Body of pancreas (tissue), 4 donors: ENCODE measurements at regions not wholly inside any gene's neighbourhood (a gene's known extent, or its start where the extent isn't known, plus 50 kb on each side); places are given as distances from the start of the nearest gene placed in this dataset.
A peak's percentile ranks its signal among the peaks of the same experiment; 100 is the strongest.

Source experiments
- ATAC-seq: fragments of 150-250 bp; one replicate; pipeline ENCODE4 v1.9.1; 2016
- DNase-seq, 4 donors: peaks; one replicate each; pipeline ENCODE4 v3.0.0-alpha.2; 2019
- H3K27ac ChIP-seq, 4 donors: fragments of 200-600 bp; sonication (generic); 1 replicate in 3 of 4; 2 replicates in 1 of 4; pipeline versions ENCODE4 v1.5.1 to v1.6.1; 2016 to 2019; ENCODE audit warnings: mild to moderate bottlenecking in 1 of 4, mixed read lengths in 1 of 4, moderate library complexity in 1 of 4
- H3K27me3 ChIP-seq, 2 donors: fragments of 200-600 bp; sonication (generic); one replicate each; pipeline ENCODE4 v1.6.0; 2016; ENCODE audit warnings: mild to moderate bottlenecking in 1 of 2
- H3K36me3 ChIP-seq, 2 donors: fragments of 200-600 bp; sonication (generic); replicated peaks in 1 of 2; 2 replicates each; pipeline ENCODE4 v1.5.1; 2016; ENCODE audit warnings: low read depth in 2 of 2; ENCODE audit not compliant: insufficient read depth in 1 of 2
- H3K4me1 ChIP-seq: fragments of 200-600 bp; sonication (generic); one replicate; pipeline ENCODE4 v1.6.0; 2016
- H3K4me3 ChIP-seq, 2 donors: fragments of 200-600 bp; sonication (generic); 1 replicate in 1 of 2; 2 replicates in 1 of 2; pipeline ENCODE4 v1.5.1; 2016 to 2019
- H3K9me3 ChIP-seq, 3 donors: fragments of 200-600 bp; sonication (generic); 1 replicate in 2 of 3; 2 replicates in 1 of 3; pipeline ENCODE4 v1.5.1; 2016
- CTCF ChIP-seq, 7 experiments: fragments of 450-650 bp in 4 of 7; fragments of 200-600 bp in 3 of 7; sonication (generic) in 3 of 7; IDR thresholded peaks; one replicate each; pipeline ENCODE4 v1.5.1; 2016 to 2019; ENCODE audit warnings: antibody characterized with exemption in 7 of 7
- POLR2A ChIP-seq, 3 donors: fragments of 450-650 bp; IDR thresholded peaks; one replicate each; pipeline ENCODE4 v1.6.1; 2016; ENCODE audit warnings: antibody characterized with exemption in 3 of 3, mild to moderate bottlenecking in 2 of 3
- WGBS, 2 donors: methylation state at CpG; one replicate each; pipeline ENCODE4 v1.1.5; 2017; 5-methylcytosine and 5-hydroxymethylcytosine counted together
- intact Hi-C: fragments of 100-400 bp; cut with DNase I; formaldehyde crosslinking; loops from one replicate; pipeline ENCODE4 v1.15.1; 2023

- peak in 1 of 4 donors; percentile 14 for DNase-seq
- no peak overlapping the region for H3K4me3 ChIP-seq
- H3K9me3 ChIP-seq = no peaks in the 10 kb centered on the region
- TF ChIP-seq CTCF (IDR thresholded peaks at IDR 0.05) (no peak), POLR2A (IDR thresholded peaks at IDR 0.05) (no peak)
- H3K4me1 ChIP-seq = peaks cover 66% of the 10 kb centered on the region
- WGBS, 2 donors = 89 to 95% methylated on average over 12 of the region's 12 CpGs
- no peaks in the 10 kb centered on the region for H3K36me3 ChIP-seq
- intact Hi-C loops = no loop called here
- H3K27ac ChIP-seq = peak overlapping the region; percentile 76 to 89 (median 86)
- no peaks in the 10 kb centered on the region for H3K27me3 ChIP-seq
- no peak for ATAC-seq
Measured at GRCh38 chr2:120472891-120473309, 127.0 kb downstream of the INHBB start.

- Histone ChIP-seq H3K36me3 (no peaks in the 10 kb centered on the region), H3K27me3 (no peaks in the 10 kb centered on the region), H3K4me1 (peaks cover 59% of the 10 kb centered on the region), H3K9me3 (no peaks in the 10 kb centered on the region), H3K27ac (peak overlapping the region; percentile 76 to 89 (median 86)), H3K4me3 (no peak overlapping the region)
- no peak for TF ChIP-seq POLR2A (IDR thresholded peaks at IDR 0.05)
- TF ChIP-seq CTCF (IDR thresholded peaks at IDR 0.05) = no peak
- ATAC-seq (peak; percentile 73), DNase-seq (peak; percentile 79 to 89 (median 88))
- WGBS, 2 donors = 18 to 22% methylated on average over 15 to 16 of the region's 16 CpGs
- intact Hi-C loops = no loop called here
Measured at GRCh38 chr2:120473522-120474271, 127.8 kb downstream of the INHBB start.

GRCh38 chr2:120474486-120474885 is 128.6 kb downstream of the INHBB start:
- Histone ChIP-seq H3K27ac (peak overlapping the region; percentile 76 to 89 (median 86)), H3K36me3 (no peaks in the 10 kb centered on the region), H3K4me3 (no peak overlapping the region), H3K27me3 (no peaks in the 10 kb centered on the region), H3K9me3 (no peaks in the 10 kb centered on the region), H3K4me1 (peaks cover 52% of the 10 kb centered on the region)
- TF ChIP-seq CTCF (IDR thresholded peaks at IDR 0.05) = no peak
- no peak for TF ChIP-seq POLR2A (IDR thresholded peaks at IDR 0.05)
- intact Hi-C loops = no loop called here
- no peak for ATAC-seq
- WGBS, 2 donors = 76 to 77% methylated on average over 8 of the region's 8 CpGs
- peak in 1 of 4 donors; percentile 10 for DNase-seq

GRCh38 chr2:120476141-120476540 is 130.2 kb downstream of the INHBB start:
- 76 to 84% methylated on average over 7 of the region's 7 CpGs for WGBS, 2 donors
- peaks cover 36% of the 10 kb centered on the region for H3K4me1 ChIP-seq
- TF ChIP-seq POLR2A (IDR thresholded peaks at IDR 0.05) (no peak), CTCF (IDR thresholded peaks at IDR 0.05) (no peak)
- no peak overlapping the region for H3K4me3 ChIP-seq
- intact Hi-C loops = no loop called here
- no peaks in the 10 kb centered on the region for H3K9me3 ChIP-seq
- ATAC-seq (no peak), DNase-seq (peak in 3 of 4 donors; percentile 24 to 93 (median 24))
- no peaks in the 10 kb centered on the region for H3K27me3 ChIP-seq
- no peaks in the 10 kb centered on the region for H3K36me3 ChIP-seq
- peak overlapping the region in 1 of 4 donors; percentile 62 for H3K27ac ChIP-seq

- H3K27me3 ChIP-seq = no peaks in the 10 kb centered on the region
- TF ChIP-seq POLR2A (IDR thresholded peaks at IDR 0.05) = no peak
- TF ChIP-seq CTCF (IDR thresholded peaks at IDR 0.05) = no peak
- DNase-seq = peak in 1 of 4 donors; percentile 8
- H3K4me1 ChIP-seq = peaks cover 28% of the 10 kb centered on the region
- no peak for ATAC-seq
- H3K9me3 ChIP-seq = no peaks in the 10 kb centered on the region
- no peak overlapping the region for H3K4me3 ChIP-seq
- intact Hi-C loops = no loop called here
- H3K36me3 ChIP-seq = no peaks in the 10 kb centered on the region
- WGBS, 2 donors = 86 to 95% methylated on average over 2 to 3 of the region's 3 CpGs
- H3K27ac ChIP-seq = no peak overlapping the region
Measured at GRCh38 chr2:120477198-120477597, 131.3 kb downstream of the INHBB start.
